ENCODE measurements at regions not wholly inside any gene's neighbourhood (a gene's known extent, or its start where the extent isn't known, plus 50 kb on each side); places are given as distances from the start of the nearest gene placed in this dataset.

GRCh38 chr17:71286625-71287024 lies 834.2 kb upstream of the SOX9 start:
- TF ChIP-seq CTCF (IDR thresholded peaks at IDR 0.05): no peak
- no peak for TF ChIP-seq POLR2A (IDR thresholded peaks at IDR 0.05)
